Naive thymus-derived CD4-positive, alpha-beta T cell (primary cell): ENCODE measurements at regions not wholly inside any gene's neighbourhood (a gene's known extent, or its start where the extent isn't known, plus 50 kb on each side); places are given as distances from the start of the nearest gene placed in this dataset.
A peak's percentile ranks its signal among the peaks of the same experiment; 100 is the strongest.

Experiments
- ATAC-seq: fragments of 150-1000 bp; cut with Tn5 transposase; 2 replicates; pipeline ENCODE4 v1.10.0; 2021; ENCODE audit warnings: mild to moderate bottlenecking, moderate library complexity
- CTCF ChIA-PET: fragments of 350-600 bp; sonication (Branson Sonifier 250); formaldehyde crosslinking; loops from one replicate; lab custom pipeline; 2021; ENCODE audit warnings: antibody characterized with exemption; lab: Charles Lee
- POLR2A ChIA-PET: fragments of 350-600 bp; sonication (Branson Sonifier 250); formaldehyde crosslinking; loops from one replicate; lab custom pipeline; 2021; ENCODE audit warnings: antibody characterized with exemption, inconsistent platforms; lab: Charles Lee
- DNase-seq, 9 donors: peaks; one replicate each; pipeline versions ENCODE4 v3.0.0 to v3.0.0-alpha.2; 2020 to 2022; ENCODE audit warnings: mixed read lengths in 1 of 9
- H3K27ac ChIP-seq: one replicate; pipeline ENCODE4 v1.7.0; 2013; ENCODE audit warnings: mild to moderate bottlenecking, low read depth, low read length, moderate library complexity
- H3K27me3 ChIP-seq, 2 donors: one replicate each; pipeline ENCODE4 v1.7.0; 2013; ENCODE audit warnings: low read length in 2 of 2, mild to moderate bottlenecking in 2 of 2, moderate library complexity in 2 of 2; ENCODE audit not compliant: control insufficient read depth in 2 of 2, insufficient read depth in 2 of 2
- H3K36me3 ChIP-seq, 3 experiments: 1 replicate in 2 of 3; 2 replicates in 1 of 3; pipeline ENCODE4 v1.7.0; 2013; ENCODE audit warnings: low read length in 3 of 3, mild to moderate bottlenecking in 3 of 3, moderate library complexity in 1 of 3; ENCODE audit not compliant: insufficient read depth in 3 of 3, control insufficient read depth in 2 of 3
- H3K4me1 ChIP-seq, 2 donors: one replicate each; pipeline ENCODE4 v1.7.0; 2013; ENCODE audit warnings: low read length in 2 of 2, mild to moderate bottlenecking in 2 of 2, moderate library complexity in 1 of 2; ENCODE audit not compliant: control insufficient read depth in 2 of 2, insufficient read depth in 2 of 2
- H3K4me3 ChIP-seq: 2 replicates; pipeline ENCODE4 v1.7.0; 2013; ENCODE audit warnings: mild to moderate bottlenecking, low read length
- H3K9me3 ChIP-seq, 3 experiments: 1 replicate in 2 of 3; 2 replicates in 1 of 3; pipeline ENCODE4 v1.7.0; 2013; ENCODE audit warnings: low read length in 3 of 3; ENCODE audit not compliant: control insufficient read depth in 2 of 3
- H3K27ac Mint-ChIP-seq, 9 donors: one replicate each; pipeline ENCODE4 v1.8.0; 2020 to 2022; ENCODE audit warnings: mixed read lengths in 9 of 9, mild to moderate bottlenecking in 8 of 9, moderate library complexity in 5 of 9, inconsistent platforms in 2 of 9
- H3K27me3 Mint-ChIP-seq, 5 donors: one replicate each; pipeline ENCODE4 v1.8.0; 2021 to 2022; ENCODE audit warnings: mixed read lengths in 5 of 5, mild to moderate bottlenecking in 1 of 5
- H3K36me3 Mint-ChIP-seq, 5 donors: one replicate each; pipeline ENCODE4 v1.8.0; 2020 to 2022; ENCODE audit warnings: mixed read lengths in 5 of 5, mild to moderate bottlenecking in 3 of 5, inconsistent platforms in 1 of 5
- H3K4me1 Mint-ChIP-seq, 7 donors: one replicate each; pipeline ENCODE4 v1.8.0; 2020 to 2022; ENCODE audit warnings: mixed read lengths in 7 of 7, mild to moderate bottlenecking in 3 of 7, inconsistent platforms in 1 of 7
- H3K4me3 Mint-ChIP-seq, 10 donors: one replicate each; pipeline ENCODE4 v1.8.0; 2020 to 2022; ENCODE audit warnings: mild to moderate bottlenecking in 10 of 10, mixed read lengths in 10 of 10, moderate library complexity in 6 of 10, inconsistent platforms in 2 of 10
- H3K9me3 Mint-ChIP-seq, 11 donors: one replicate each; pipeline ENCODE4 v1.8.0; 2020 to 2022; ENCODE audit warnings: mixed read lengths in 11 of 11, mild to moderate bottlenecking in 4 of 11, inconsistent platforms in 1 of 11, moderate library complexity in 1 of 11
- intact Hi-C, 2 donors: fragments of 100-400 bp; cut with micrococcal nuclease; formaldehyde crosslinking; loops; one replicate each; pipeline ENCODE4 v1.15.1; 2023

GRCh38 chr7:18278316-18278715 is 217.2 kb upstream of the HDAC9 start:
- ChIA-PET CTCF (no interaction called here), POLR2A (no interaction called here)
- H3K4me3 ChIP-seq: no peak overlapping the region
- no peaks in the 10 kb centered on the region for H3K9me3 ChIP-seq
- no peaks in the 10 kb centered on the region for H3K27me3 Mint-ChIP-seq
- no peak for DNase-seq
- H3K4me3 Mint-ChIP-seq: no peak overlapping the region
- peaks cover 0 to 4% (median 0%) of the 10 kb centered on the region in 5 donors for H3K36me3 Mint-ChIP-seq
- no peak overlapping the region for H3K27ac Mint-ChIP-seq
- ATAC-seq: no peak
- intact Hi-C loops: no loop called here
- H3K4me1 Mint-ChIP-seq: peaks cover 0 to 2% (median 0%) of the 10 kb centered on the region in 7 donors
- H3K27me3 ChIP-seq: no peaks in the 10 kb centered on the region
- H3K9me3 Mint-ChIP-seq: peaks cover 0 to 5% (median 0%) of the 10 kb centered on the region in 11 donors
- H3K27ac ChIP-seq: no peak overlapping the region
- H3K36me3 ChIP-seq: no peaks in the 10 kb centered on the region
- no peaks in the 10 kb centered on the region for H3K4me1 ChIP-seq

GRCh38 chr7:18283045-18283444 is 212.5 kb upstream of the HDAC9 start:
- H3K36me3 Mint-ChIP-seq: peaks cover 0 to 4% (median 0%) of the 10 kb centered on the region in 5 donors
- Histone ChIP-seq H3K27ac (no peak overlapping the region), H3K4me1 (no peaks in the 10 kb centered on the region), H3K9me3 (no peaks in the 10 kb centered on the region), H3K36me3 (no peaks in the 10 kb centered on the region), H3K4me3 (no peak overlapping the region), H3K27me3 (no peaks in the 10 kb centered on the region)
- CTCF ChIA-PET: no interaction called here
- H3K27ac Mint-ChIP-seq: no peak overlapping the region
- peaks cover 0 to 4% (median 0%) of the 10 kb centered on the region in 5 donors for H3K27me3 Mint-ChIP-seq
- peaks cover 0 to 2% (median 0%) of the 10 kb centered on the region in 7 donors for H3K4me1 Mint-ChIP-seq
- peaks cover 0 to 5% (median 0%) of the 10 kb centered on the region in 11 donors for H3K9me3 Mint-ChIP-seq
- no peak overlapping the region for H3K4me3 Mint-ChIP-seq
- intact Hi-C loops: no loop called here
- POLR2A ChIA-PET: no interaction called here
- DNase-seq (no peak), ATAC-seq (no peak)

- Mint-ChIP-seq H3K4me1 (peaks cover 0 to 14% (median 2%) of the 10 kb centered on the region in 7 donors), H3K27me3 (peaks cover 6 to 19% (median 15%) of the 10 kb centered on the region in 5 donors), H3K27ac (no peak overlapping the region), H3K36me3 (peaks cover 0 to 4% (median 0%) of the 10 kb centered on the region in 5 donors), H3K4me3 (no peak overlapping the region), H3K9me3 (peaks cover 0 to 7% (median 0%) of the 10 kb centered on the region in 11 donors)
- ATAC-seq: no peak
- no peak for DNase-seq
- Histone ChIP-seq H3K4me1 (peaks cover 0 to 24% of the 10 kb centered on the region in 2 donors), H3K36me3 (no peaks in the 10 kb centered on the region), H3K4me3 (no peak overlapping the region), H3K27me3 (peaks cover 0 to 11% of the 10 kb centered on the region in 2 donors), H3K27ac (no peak overlapping the region), H3K9me3 (no peaks in the 10 kb centered on the region)
- intact Hi-C loops: no loop called here
- ChIA-PET POLR2A (no interaction called here), CTCF (no interaction called here)
These were observed 208.1 kb upstream of the HDAC9 start for GRCh38 chr7:18287482-18287881.

GRCh38 chr7:18288322-18289037 is 207.1 kb upstream of the HDAC9 start:
- H3K9me3 ChIP-seq: no peaks in the 10 kb centered on the region
- no peaks in the 10 kb centered on the region for H3K36me3 Mint-ChIP-seq
- no peak overlapping the region for H3K4me3 Mint-ChIP-seq
- H3K27ac ChIP-seq: no peak overlapping the region
- DNase-seq: no peak
- H3K36me3 ChIP-seq: no peaks in the 10 kb centered on the region
- peaks cover 0 to 13% (median 2%) of the 10 kb centered on the region in 7 donors for H3K4me1 Mint-ChIP-seq
- CTCF ChIA-PET: no interaction called here
- peaks cover 0 to 11% of the 10 kb centered on the region in 2 donors for H3K27me3 ChIP-seq
- peaks cover 0 to 24% of the 10 kb centered on the region in 2 donors for H3K4me1 ChIP-seq
- peaks cover 6 to 24% (median 22%) of the 10 kb centered on the region in 5 donors for H3K27me3 Mint-ChIP-seq
- ATAC-seq: no peak
- POLR2A ChIA-PET: no interaction called here
- H3K4me3 ChIP-seq: no peak overlapping the region
- peaks cover 0 to 4% (median 0%) of the 10 kb centered on the region in 11 donors for H3K9me3 Mint-ChIP-seq
- intact Hi-C loops: no loop called here
- H3K27ac Mint-ChIP-seq: no peak overlapping the region

GRCh38 chr7:18289788-18290187 is 205.8 kb upstream of the HDAC9 start:
- Mint-ChIP-seq H3K4me3 (no peak overlapping the region), H3K4me1 (peaks cover 0 to 13% (median 2%) of the 10 kb centered on the region in 7 donors), H3K36me3 (no peaks in the 10 kb centered on the region), H3K27me3 (peaks cover 6 to 29% (median 24%) of the 10 kb centered on the region in 5 donors), H3K9me3 (peaks cover 0 to 4% (median 0%) of the 10 kb centered on the region in 11 donors), H3K27ac (no peak overlapping the region)
- Histone ChIP-seq H3K27me3 (peaks cover 0 to 11% of the 10 kb centered on the region in 2 donors), H3K36me3 (no peaks in the 10 kb centered on the region), H3K9me3 (no peaks in the 10 kb centered on the region), H3K27ac (no peak overlapping the region), H3K4me3 (no peak overlapping the region), H3K4me1 (peaks cover 0 to 24% of the 10 kb centered on the region in 2 donors)
- ChIA-PET POLR2A (no interaction called here), CTCF (no interaction called here)
- intact Hi-C loops: no loop called here
- no peak for DNase-seq
- no peak for ATAC-seq

- no peak overlapping the region for H3K27ac ChIP-seq
- peaks cover 0 to 24% of the 10 kb centered on the region in 2 donors for H3K4me1 ChIP-seq
These were observed 205.3 kb upstream of the HDAC9 start for GRCh38 chr7:18290223-18290622.

More at GRCh38 chr7:18290223-18290622, 205.3 kb upstream of the HDAC9 start:
- ChIA-PET CTCF (no interaction called here), POLR2A (no interaction called here)
- Mint-ChIP-seq H3K27me3 (peaks cover 6 to 29% (median 26%) of the 10 kb centered on the region in 5 donors), H3K9me3 (peaks cover 0 to 4% (median 0%) of the 10 kb centered on the region in 11 donors), H3K4me3 (peak overlapping the region in 1 of 10 donors; percentile 58), H3K4me1 (peaks cover 0 to 13% (median 2%) of the 10 kb centered on the region in 7 donors), H3K36me3 (no peaks in the 10 kb centered on the region), H3K27ac (no peak overlapping the region)
- Histone ChIP-seq H3K36me3 (no peaks in the 10 kb centered on the region), H3K4me3 (no peak overlapping the region), H3K9me3 (no peaks in the 10 kb centered on the region), H3K27me3 (peaks cover 0 to 11% of the 10 kb centered on the region in 2 donors)
- intact Hi-C loops: no loop called here
- ATAC-seq (peak; percentile 54), DNase-seq (no peak)
